ENCODE measurements at regions not wholly inside any gene's neighbourhood (a gene's known extent, or its start where the extent isn't known, plus 50 kb on each side); places are given as distances from the start of the nearest gene placed in this dataset.

GRCh38 chr15:86021281-86022264, 58.1 kb upstream of the AGBL1 start:
- no peak overlapping the region for H3K4me3 ChIP-seq (ENCODE audit: low read depth, low read length)
- TF ChIP-seq MYC (IDR thresholded peaks at IDR 0.05; ENCODE audit: low read depth, low read length) (no peak), MAX (IDR thresholded peaks at IDR 0.05; ENCODE audit: low read depth, low read length) (no peak), POLR2A (IDR thresholded peaks at IDR 0.05; ENCODE audit: extremely low read depth, insufficient read length) (no peak), CTCF (IDR thresholded peaks at IDR 0.05; ENCODE audit: low read depth, low read length) (no peak)
- no peak for DNase-seq (ENCODE audit: low read depth)

- no peak for DNase-seq (ENCODE audit: low read depth)
- TF ChIP-seq MYC (IDR thresholded peaks at IDR 0.05; ENCODE audit: low read depth, low read length) = no peak
- TF ChIP-seq POLR2A (IDR thresholded peaks at IDR 0.05; ENCODE audit: extremely low read depth, insufficient read length) = no peak
- no peak for TF ChIP-seq CTCF (IDR thresholded peaks at IDR 0.05; ENCODE audit: low read depth, low read length)
- no peak for TF ChIP-seq MAX (IDR thresholded peaks at IDR 0.05; ENCODE audit: low read depth, low read length)
- no peak overlapping the region for H3K4me3 ChIP-seq (ENCODE audit: low read depth, low read length)
Observed at GRCh38 chr15:86028961-86029360, 50.7 kb upstream of the AGBL1 start.
